Upper lobe of left lung (tissue), 4 donors: ENCODE measurements at regions not wholly inside any gene's neighbourhood (a gene's known extent, or its start where the extent isn't known, plus 50 kb on each side); places are given as distances from the start of the nearest gene placed in this dataset.

Source experiments
- EP300 ChIP-seq, 4 donors: sonication (generic); formaldehyde crosslinking; IDR thresholded peaks; one replicate each; pipeline ENCODE4 v1.5.1; 2017; ENCODE audit warnings: antibody characterized with exemption in 4 of 4, control low read depth in 2 of 4
- POLR2A ChIP-seq, 4 donors: fragments of 450-650 bp; IDR thresholded peaks; one replicate each; pipeline ENCODE4 v1.5.1; 2016 to 2017; ENCODE audit warnings: antibody characterized with exemption in 4 of 4, mild to moderate bottlenecking in 2 of 4
- POLR2AphosphoS5 ChIP-seq, 2 donors: sonication (generic); formaldehyde crosslinking; IDR thresholded peaks; one replicate each; pipeline ENCODE4 v1.5.1; 2017; ENCODE audit warnings: antibody characterized with exemption in 2 of 2
- TF ChIP-seq, protein P1 (sequence below), 6 experiments: fragments of 450-650 bp in 4 of 6; fragments of 200-600 bp in 2 of 6; sonication (generic) in 2 of 6; IDR thresholded peaks; one replicate each; pipeline ENCODE4 v1.5.1; 2016 to 2019; ENCODE audit warnings: antibody characterized with exemption in 6 of 6

DNA sequence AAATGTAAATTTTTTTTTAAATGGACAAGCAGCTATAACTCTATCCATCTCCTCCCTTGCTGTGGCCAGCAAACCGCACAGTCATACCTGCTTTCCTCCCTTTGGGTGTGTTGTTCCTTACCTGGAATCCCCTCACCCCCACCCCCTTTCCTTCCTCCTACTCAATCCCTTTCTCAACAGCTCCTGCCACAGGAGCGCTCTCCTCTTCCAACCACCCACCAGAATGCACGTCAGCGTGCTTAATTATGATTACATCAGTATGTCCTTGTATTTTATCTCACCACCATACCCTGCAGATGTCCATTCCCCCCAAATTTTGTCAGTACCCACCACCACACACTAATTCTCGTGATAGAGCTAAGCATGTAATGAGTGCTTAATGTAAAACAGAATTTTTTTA is 60.9 kb upstream of the LMO2 start:
- TF ChIP-seq, protein P1, sequence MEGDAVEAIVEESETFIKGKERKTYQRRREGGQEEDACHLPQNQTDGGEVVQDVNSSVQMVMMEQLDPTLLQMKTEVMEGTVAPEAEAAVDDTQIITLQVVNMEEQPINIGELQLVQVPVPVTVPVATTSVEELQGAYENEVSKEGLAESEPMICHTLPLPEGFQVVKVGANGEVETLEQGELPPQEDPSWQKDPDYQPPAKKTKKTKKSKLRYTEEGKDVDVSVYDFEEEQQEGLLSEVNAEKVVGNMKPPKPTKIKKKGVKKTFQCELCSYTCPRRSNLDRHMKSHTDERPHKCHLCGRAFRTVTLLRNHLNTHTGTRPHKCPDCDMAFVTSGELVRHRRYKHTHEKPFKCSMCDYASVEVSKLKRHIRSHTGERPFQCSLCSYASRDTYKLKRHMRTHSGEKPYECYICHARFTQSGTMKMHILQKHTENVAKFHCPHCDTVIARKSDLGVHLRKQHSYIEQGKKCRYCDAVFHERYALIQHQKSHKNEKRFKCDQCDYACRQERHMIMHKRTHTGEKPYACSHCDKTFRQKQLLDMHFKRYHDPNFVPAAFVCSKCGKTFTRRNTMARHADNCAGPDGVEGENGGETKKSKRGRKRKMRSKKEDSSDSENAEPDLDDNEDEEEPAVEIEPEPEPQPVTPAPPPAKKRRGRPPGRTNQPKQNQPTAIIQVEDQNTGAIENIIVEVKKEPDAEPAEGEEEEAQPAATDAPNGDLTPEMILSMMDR (IDR thresholded peaks at IDR 0.05): no peak
- no peak for TF ChIP-seq POLR2AphosphoS5 (IDR thresholded peaks at IDR 0.05)
- no peak for TF ChIP-seq POLR2A (IDR thresholded peaks at IDR 0.05)
- TF ChIP-seq EP300 (IDR thresholded peaks at IDR 0.05): no peak
